DND-41 (cell line): ENCODE measurements at regions not wholly inside any gene's neighbourhood (a gene's known extent, or its start where the extent isn't known, plus 50 kb on each side); places are given as distances from the start of the nearest gene placed in this dataset.

Experiments used
- CTCF ChIP-seq: IDR thresholded peaks from 2 replicates; pipeline ENCODE4 v1.5.1; 2012; ENCODE audit warnings: borderline replicate concordance, low read length, moderate library complexity, mild to moderate bottlenecking; ENCODE audit not compliant: poor library complexity, severe bottlenecking; ENCODE audit errors: extremely low read depth
- EZH2 ChIP-seq: IDR thresholded peaks from 3 replicates; pipeline ENCODE4 v1.6.1; 2012; ENCODE audit warnings: borderline replicate concordance, low read depth, mild to moderate bottlenecking, moderate library complexity, low read length, inconsistent platforms; ENCODE audit not compliant: severe bottlenecking

- no peak for TF ChIP-seq CTCF
- TF ChIP-seq EZH2 = no peak
Measured at GRCh38 chr9:25310961-25311360, 367.3 kb downstream of the TUSC1 start.
